ENCODE measurements at regions not wholly inside any gene's neighbourhood (a gene's known extent, or its start where the extent isn't known, plus 50 kb on each side); places are given as distances from the start of the nearest gene placed in this dataset.
"Not testable (repeated sequence)": the region's sequence is repeated elsewhere in the genome, so short reads cannot be mapped to it uniquely, and the experiment has no call there.

GRCh38 chr13:74555651-74556420 is 421.6 kb upstream of the KLF12 start:
- DNase-seq: no peak

DNA sequence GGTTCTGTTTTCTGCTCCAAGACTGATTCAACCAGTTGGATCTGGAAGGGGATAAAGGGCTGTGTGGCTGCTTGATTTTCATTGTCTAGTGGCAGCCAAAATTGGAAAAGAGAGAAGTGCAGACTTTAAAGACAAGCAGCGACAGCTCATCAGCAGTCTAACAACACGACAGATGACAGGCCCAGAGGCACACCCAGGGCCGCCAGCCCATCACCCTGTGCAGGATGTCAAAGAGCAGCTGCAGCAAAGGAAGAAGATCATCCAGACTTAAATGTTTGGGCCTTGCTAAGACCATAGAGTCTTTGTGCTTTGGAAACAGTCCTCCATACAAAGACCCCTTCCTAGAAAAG is 421.0 kb upstream of the KLF12 start:
- no peak for DNase-seq

GRCh38 chr13:74554569-74555275 is 420.5 kb upstream of the KLF12 start:
- no peak for DNase-seq

DNA sequence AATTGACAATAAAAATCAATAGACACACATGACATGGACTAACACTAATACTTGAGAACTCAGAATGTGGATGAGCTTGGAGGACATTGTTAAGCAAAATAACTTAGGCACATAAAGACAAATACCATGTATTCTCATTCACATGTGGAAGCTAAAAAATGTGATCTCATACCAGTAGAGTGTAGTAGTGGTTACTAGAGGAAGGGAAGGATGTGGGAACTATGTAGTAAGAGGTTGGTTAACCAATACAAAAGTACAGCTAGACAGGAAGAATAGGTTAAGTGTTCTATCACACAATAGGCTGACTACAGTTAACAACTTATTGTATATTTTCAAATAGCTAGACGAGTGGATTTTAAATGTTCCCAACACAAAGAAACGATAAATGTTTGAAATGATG is 415.8 kb upstream of the KLF12 start:
- no peak for DNase-seq

DNA sequence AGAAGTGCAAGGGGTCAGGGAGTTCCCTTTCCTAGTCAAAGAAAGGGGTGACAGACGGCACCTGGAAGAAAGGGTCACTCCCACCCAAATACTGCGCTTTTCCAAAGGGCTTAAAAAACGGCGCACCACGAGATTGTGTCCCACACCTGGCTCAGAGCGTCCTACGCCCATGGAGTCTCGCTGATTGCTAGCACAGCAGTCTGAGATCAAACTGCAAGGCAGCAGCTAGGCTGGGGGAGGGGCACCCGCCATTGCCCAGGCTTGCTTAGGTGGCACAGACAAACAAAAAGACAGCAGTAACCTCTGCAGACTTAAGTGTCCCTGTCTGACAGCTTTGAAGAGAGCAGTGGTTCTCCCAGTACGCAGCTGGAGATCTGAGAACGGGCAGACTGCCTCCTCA is 402.4 kb upstream of the KLF12 start:
- not testable (repeated sequence) for DNase-seq

DNA sequence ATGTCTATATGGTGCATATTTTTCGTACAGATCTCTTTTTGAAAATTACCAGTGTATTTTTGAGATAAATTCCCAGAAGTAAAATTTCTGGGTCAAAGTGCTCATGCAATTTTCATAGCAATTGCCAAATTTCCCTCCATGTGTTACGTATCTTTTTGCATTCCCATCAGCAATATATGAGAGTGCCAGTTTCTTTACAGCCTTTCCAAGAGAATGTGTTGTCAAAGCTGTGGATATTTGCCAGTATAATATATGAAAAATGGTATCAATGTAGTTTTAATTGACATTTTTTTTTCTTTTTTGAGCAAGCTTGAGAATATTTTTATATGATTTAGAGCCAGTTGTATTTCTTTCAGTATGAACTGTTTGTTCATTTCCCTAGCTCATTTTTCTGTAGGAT is 399.0 kb upstream of the KLF12 start:
- no peak for DNase-seq

- no peak for DNase-seq
Observed at GRCh38 chr13:74530011-74530410, 395.8 kb upstream of the KLF12 start.

- DNase-seq: no peak
Observed at GRCh38 chr13:74528734-74529513, 394.7 kb upstream of the KLF12 start.

GRCh38 chr13:74523057-74523456 is 388.9 kb upstream of the KLF12 start:
- no peak for DNase-seq

DNA sequence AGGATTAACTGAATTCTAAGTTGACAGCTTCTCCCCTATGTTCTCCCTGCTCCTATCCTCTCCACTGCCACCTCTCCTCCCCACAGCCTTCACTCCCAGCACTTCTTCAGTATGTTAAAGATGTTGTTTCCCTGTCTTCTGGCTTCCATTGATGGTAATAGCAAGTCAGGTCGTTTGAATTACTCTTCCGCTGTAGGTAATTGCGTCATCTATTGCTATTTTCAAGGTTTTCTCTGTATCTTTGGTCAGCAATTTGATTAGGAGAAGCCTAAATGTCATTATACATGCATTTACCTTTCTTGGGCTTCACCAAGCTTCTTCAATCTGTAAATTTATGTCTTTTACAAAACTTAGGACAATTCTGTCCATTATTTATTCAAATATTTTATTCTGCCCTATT is 377.3 kb upstream of the KLF12 start:
- no peak for DNase-seq

DNA sequence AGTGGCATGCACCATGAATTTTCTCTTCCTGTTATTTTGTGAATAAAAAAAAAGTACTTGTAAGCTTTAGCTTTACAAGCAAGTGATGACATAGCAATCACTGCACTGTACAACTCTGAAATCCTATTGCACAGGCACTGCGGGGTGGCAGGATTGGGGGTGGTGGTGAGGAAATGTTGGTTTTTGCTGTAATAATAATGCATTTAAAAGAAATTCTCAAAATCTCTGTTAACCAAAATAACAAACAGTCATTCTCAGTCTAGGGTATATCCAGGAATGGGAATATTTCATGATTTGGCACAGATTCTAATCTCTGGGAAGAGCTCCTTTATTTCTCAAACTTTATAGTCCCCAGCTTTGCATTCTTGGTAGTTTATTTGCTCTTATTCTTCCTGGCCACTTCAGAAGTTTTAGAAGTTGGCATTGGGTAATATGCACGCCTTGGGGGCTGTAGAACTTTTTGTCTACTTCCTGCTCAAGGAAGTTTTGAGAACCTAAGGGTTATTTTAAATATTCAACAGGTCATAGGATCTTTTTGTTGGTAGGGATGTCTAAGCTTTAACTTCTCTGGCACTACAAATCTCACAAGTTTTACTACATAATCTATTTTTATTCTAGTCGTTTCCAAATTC is 353.0 kb upstream of the KLF12 start:
- DNase-seq: no peak

DNA sequence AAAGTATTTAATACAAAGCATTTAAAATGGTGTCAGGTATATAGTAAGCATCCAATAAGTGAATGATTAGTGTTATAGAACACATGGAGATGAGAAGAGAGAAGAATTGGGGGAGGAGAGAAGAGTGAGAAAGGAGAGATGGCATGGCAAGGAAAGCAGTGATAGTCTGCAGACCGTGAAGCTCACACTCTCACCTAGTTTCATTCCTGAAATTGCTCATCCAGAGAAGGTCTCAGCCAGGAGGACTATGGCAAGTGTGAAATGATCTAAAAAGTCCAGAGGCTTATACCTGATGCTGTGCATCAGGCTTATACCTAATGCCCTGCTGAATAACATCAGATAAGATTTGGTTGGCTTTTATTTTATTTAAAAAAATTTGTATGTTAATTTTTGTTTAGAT is 351.6 kb upstream of the KLF12 start:
- no peak for DNase-seq

GRCh38 chr13:74479124-74479523 is 344.9 kb upstream of the KLF12 start:
- DNase-seq: no peak

GRCh38 chr13:74476788-74477187 is 342.6 kb upstream of the KLF12 start:
- DNase-seq: no peak

DNA sequence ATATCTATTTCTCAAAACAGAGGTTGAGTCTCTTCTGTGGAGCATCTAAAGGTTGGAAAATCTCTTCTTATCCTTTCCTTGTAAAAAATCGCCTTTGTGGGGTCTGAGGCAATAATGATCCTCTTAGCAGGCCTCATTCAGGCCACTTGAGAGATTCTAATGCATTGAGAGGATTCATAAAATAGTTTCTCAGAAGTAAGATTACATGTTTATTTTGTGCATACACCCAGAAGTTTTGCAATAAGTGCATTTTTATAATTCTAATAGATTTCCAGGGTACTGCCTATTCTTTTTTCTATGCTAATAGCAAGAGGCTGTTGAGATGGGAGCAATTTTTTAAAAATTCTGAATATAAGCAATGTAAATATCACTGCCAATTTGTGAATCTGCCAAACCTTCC is 342.2 kb upstream of the KLF12 start:
- no peak for DNase-seq

DNA sequence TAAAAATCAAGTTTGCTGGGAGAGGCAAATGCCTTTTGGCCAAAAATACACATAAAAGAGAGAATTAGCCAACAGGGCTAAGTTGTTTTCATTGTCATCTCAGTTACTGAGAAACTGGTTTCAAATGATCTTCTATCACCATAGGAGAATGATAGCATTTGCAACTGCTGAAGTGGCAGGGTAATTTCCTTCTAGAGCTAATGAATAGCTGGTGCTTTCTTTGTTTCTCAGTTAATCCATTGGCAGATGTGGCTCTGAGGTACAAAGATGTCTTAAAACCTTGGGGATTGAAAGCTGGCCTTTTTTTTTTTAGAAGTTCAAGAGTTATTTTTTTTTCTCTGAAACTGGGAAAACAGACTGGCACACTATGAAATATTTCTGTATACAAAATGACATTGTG is 332.7 kb upstream of the KLF12 start:
- no peak for DNase-seq

DNA sequence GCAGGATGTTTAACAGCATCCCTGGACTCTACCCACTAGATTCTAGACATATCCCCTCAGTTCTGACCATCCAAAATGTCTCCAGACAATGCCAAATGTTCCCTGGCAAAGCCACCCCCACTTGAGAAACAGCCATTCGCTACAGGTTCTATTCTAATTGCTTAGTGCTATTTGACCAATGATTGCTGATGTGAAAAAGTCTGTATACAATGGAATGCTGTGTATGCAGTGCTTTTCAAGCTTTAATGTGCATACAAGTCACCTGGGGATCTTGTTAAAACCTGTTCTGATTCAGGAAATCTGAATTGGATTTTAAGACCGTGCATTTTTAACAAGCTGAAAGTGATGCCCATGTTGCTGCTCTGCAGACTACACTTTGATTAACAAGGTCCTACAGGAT is 331.8 kb upstream of the KLF12 start:
- DNase-seq: no peak

DNA sequence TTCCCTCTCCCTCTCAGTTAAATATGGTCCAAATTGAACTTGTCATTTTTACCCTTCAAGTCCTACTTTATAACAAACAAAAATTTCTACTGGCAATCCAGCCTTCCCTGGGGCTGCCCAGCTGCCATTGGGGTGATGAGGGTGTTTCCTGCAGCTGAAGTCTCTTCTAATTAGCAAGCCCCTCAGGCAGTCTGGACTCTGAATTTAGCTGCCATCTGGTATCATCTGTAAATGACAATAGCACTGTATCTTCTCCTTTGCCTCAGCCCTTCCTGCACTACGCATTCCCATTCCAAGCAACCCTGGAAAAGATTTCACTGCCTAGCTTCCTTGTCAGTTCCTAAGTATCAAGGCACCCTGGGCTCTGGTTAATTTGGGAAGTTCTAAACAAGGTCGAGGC is 331.1 kb upstream of the KLF12 start:
- DNase-seq: no peak

GRCh38 chr13:74464670-74465069 is 330.5 kb upstream of the KLF12 start:
- DNase-seq: no peak

GRCh38 chr13:74461011-74461410 is 326.8 kb upstream of the KLF12 start:
- DNase-seq: no peak

- no peak for DNase-seq
Observed at GRCh38 chr13:74452881-74453280, 318.7 kb upstream of the KLF12 start.

DNA sequence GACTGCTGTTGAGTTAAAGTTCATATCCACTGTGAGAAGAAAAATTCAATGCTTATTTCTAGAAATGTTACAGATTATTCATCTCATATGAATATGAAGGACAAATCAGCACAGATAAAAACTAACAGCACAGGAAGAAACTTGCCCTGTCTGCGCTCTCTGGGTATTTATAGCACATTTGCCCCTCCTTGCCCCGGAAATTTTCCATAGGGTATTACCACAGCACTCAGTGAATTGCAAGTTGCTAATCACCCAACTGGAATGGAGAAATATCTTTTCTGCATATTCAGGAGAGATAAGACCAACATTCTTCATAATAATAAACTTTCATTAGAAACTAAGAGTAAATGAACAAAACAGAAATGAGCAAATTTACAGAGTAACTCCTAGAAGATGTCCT is 318.0 kb upstream of the KLF12 start:
- no peak for DNase-seq

GRCh38 chr13:74450964-74451363 is 316.8 kb upstream of the KLF12 start:
- no peak for DNase-seq

DNA sequence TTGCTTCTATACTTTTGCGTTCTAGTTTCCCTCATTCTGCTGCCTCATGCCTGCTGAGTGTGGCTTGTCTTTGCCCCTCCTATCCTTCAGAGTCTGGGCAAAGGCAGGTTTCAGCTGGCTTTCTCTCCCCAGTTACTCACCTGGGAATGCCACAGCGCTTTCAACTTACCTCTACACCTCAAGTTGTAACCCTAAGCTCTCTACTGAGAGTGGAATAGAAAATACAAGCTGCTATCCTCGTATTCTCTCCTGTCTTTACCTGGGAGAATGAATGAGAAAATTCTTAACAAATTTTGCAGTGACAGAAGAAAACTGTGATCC is 316.3 kb upstream of the KLF12 start:
- no peak for DNase-seq

Measured in cerebellar nuclear complex (tissue), 1 donor.